ENCODE measurements at regions not wholly inside any gene's neighbourhood (a gene's known extent, or its start where the extent isn't known, plus 50 kb on each side); places are given as distances from the start of the nearest gene placed in this dataset.

DNA sequence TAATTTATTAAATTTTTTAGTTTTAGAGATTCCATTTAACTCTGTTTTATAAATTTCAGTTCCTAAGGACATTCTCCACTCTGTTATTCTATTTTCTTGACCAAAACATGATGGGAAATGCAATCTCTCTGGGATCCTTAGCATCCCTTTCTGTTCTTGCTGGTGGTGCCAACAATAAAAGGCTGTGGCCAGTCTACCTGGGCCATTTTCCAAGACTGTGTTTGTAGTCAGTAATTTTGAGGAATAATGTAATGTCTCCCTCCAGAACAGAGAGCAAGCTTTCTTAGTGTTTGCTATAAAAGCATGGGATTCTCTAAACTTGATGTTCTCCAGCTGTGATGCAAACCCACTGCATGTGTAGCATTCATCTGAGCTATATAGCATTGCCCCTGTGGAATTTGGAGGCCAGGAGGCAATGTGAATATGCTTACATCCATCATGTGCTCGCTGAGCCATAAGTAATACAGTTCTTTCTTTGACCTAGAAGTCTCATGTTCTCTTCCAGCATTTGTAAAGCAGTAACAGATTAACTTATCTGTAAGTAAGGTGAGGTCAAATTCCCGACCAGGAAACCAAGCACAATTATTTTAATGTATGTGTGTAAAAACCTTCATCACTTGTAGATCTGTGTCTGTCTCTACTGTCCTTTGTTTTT, 211.5 kb upstream of the TAS2R1 start:
- POLR2A ChIA-PET: no interaction called here
- H3K27ac ChIP-seq: no peak overlapping the region
- DNase-seq (ENCODE audit: low read depth in 1 of 2, low spot score in 1 of 2) (no peak), FAIRE-seq (no peak), ATAC-seq (no peak)
- no peak overlapping the region for H3K4me3 ChIP-seq
- no peaks in the 10 kb centered on the region; the same call in 2 of the 3 replicates for H3K9me3 ChIP-seq
- no peaks in the 10 kb centered on the region for H3K4me1 ChIP-seq
- no peak overlapping the region for H3K4me2 ChIP-seq
- CTCF ChIA-PET: no interaction called here
- WGBS (ENCODE audit: missing lambda C conversion rate): 2% methylated on average over 2 of the region's 2 CpGs
- TF ChIP-seq, protein P1, sequence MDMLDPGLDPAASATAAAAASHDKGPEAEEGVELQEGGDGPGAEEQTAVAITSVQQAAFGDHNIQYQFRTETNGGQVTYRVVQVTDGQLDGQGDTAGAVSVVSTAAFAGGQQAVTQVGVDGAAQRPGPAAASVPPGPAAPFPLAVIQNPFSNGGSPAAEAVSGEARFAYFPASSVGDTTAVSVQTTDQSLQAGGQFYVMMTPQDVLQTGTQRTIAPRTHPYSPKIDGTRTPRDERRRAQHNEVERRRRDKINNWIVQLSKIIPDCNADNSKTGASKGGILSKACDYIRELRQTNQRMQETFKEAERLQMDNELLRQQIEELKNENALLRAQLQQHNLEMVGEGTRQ (IDR thresholded peaks at IDR 0.05): no peak

DNA sequence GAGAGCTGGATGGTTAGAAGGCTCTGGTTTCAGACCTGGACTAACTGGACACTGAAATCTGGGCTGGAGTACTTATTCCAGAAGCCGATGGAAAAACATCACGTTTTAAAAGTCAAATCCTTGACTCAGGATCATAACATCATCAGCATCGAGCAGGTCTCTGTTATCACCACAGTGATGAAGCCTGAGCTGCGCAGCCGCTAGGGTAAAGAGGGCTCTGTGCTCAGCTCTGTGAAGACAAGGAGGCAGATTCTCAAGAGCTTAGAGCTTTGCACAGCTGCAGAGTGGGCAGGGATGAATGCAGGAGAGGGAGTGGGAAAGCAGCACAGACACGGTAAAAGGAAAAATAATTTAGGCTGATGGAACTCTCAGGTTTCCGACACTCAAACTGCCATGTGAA, 208.8 kb upstream of the TAS2R1 start:
- Histone ChIP-seq H3K27ac (no peak overlapping the region), H3K4me2 (no peak overlapping the region), H3K4me3 (no peak overlapping the region), H3K4me1 (no peaks in the 10 kb centered on the region), H3K9me3 (no peaks in the 10 kb centered on the region; the same call in 2 of the 3 replicates)
- no peak for ATAC-seq
- TF ChIP-seq RNF2 (IDR thresholded peaks at IDR 0.05; ENCODE audit: borderline replicate concordance, low read depth): no peak
- no peak for TF ChIP-seq HOXB13 (CRISPR knock-in tag; IDR thresholded peaks at IDR 0.05; ENCODE audit: low read depth)
- TF ChIP-seq ZNF302 (CRISPR knock-in tag; IDR thresholded peaks at IDR 0.05): no peak
- no peak for TF ChIP-seq NPAS2 (CRISPR knock-in tag; IDR thresholded peaks at IDR 0.05; ENCODE audit: borderline replicate concordance)
- TF ChIP-seq MAZ (IDR thresholded peaks at IDR 0.05; ENCODE audit: borderline replicate concordance, low read depth, low read length): no peak
- TF ChIP-seq TP53 (CRISPR knock-in tag; IDR thresholded peaks at IDR 0.05): no peak
- TF ChIP-seq KDM1A (IDR thresholded peaks at IDR 0.05; ENCODE audit: low read depth): no peak
- TF ChIP-seq PHF8 (IDR thresholded peaks at IDR 0.05; ENCODE audit: borderline replicate concordance, low read depth): no peak
- no peak for TF ChIP-seq HEYL (CRISPR knock-in tag; IDR thresholded peaks at IDR 0.05)
- TF ChIP-seq EHMT2 (IDR thresholded peaks at IDR 0.05; ENCODE audit: low read depth): no peak
- no peak for TF ChIP-seq POLR2AphosphoS2 (conservative IDR thresholded peaks at IDR 0.05; ENCODE audit: low read length)
- TF ChIP-seq, protein P2, sequence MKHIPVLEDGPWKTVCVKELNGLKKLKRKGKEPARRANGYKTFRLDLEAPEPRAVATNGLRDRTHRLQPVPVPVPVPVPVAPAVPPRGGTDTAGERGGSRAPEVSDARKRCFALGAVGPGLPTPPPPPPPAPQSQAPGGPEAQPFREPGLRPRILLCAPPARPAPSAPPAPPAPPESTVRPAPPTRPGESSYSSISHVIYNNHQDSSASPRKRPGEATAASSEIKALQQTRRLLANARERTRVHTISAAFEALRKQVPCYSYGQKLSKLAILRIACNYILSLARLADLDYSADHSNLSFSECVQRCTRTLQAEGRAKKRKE (CRISPR knock-in tag; IDR thresholded peaks at IDR 0.05; ENCODE audit: low read depth): no peak
- no peak for FAIRE-seq
- no peak for DNase-seq (ENCODE audit: low read depth in 1 of 2, low spot score in 1 of 2)
- POLR2A ChIA-PET: no interaction called here
- CTCF ChIA-PET: no interaction called here
- 23% methylated on average over 7 of the region's 7 CpGs for WGBS (ENCODE audit: missing lambda C conversion rate)

DNA sequence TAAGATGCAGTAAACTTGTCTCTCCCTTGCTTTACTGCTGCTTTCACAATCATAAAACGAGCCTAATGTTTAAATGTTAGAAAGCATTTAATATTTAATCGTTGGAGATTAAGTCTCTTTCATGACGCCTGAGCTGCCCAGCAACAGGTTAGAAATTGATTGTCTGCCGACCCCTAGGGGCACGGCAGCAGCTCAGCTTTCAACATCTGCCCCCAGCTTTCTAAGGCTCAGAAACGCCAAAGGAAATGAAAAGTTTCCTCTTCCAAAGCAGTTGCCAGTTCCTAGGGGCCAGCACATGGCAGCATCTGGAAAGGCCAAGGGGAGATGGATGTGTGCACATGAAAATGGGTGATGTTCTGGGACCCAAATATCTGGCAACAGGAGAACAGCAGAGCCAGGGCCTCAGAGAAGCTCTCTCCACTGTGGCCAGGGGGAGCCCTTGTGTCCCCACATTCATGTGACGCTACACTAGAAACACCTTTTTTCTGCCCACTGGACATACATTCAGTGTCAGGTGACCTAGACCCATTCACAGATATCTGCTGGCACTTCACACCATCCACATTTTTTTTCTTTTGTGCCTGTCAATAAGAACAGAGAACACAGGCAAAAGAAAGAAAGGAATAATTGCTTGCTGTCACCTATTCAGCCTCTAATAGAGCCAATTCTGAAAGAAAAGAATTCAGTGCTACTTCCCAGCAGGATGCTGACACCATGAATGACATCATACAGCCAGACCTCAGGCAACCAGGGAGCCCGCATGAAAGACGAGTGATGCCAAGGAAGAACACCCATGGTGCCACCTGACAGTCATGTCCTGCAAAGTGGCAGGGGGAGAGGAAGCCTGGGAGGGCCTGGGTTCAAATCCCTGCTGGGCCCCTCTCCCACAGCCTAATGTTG, 205.0 kb upstream of the TAS2R1 start:
- H3K4me2 ChIP-seq: no peak overlapping the region
- TF ChIP-seq, protein P3, sequence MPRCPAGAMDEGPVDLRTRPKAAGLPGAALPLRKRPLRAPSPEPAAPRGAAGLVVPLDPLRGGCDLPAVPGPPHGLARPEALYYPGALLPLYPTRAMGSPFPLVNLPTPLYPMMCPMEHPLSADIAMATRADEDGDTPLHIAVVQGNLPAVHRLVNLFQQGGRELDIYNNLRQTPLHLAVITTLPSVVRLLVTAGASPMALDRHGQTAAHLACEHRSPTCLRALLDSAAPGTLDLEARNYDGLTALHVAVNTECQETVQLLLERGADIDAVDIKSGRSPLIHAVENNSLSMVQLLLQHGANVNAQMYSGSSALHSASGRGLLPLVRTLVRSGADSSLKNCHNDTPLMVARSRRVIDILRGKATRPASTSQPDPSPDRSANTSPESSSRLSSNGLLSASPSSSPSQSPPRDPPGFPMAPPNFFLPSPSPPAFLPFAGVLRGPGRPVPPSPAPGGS (IDR thresholded peaks at IDR 0.05): no peak
- TF ChIP-seq, protein P4, sequence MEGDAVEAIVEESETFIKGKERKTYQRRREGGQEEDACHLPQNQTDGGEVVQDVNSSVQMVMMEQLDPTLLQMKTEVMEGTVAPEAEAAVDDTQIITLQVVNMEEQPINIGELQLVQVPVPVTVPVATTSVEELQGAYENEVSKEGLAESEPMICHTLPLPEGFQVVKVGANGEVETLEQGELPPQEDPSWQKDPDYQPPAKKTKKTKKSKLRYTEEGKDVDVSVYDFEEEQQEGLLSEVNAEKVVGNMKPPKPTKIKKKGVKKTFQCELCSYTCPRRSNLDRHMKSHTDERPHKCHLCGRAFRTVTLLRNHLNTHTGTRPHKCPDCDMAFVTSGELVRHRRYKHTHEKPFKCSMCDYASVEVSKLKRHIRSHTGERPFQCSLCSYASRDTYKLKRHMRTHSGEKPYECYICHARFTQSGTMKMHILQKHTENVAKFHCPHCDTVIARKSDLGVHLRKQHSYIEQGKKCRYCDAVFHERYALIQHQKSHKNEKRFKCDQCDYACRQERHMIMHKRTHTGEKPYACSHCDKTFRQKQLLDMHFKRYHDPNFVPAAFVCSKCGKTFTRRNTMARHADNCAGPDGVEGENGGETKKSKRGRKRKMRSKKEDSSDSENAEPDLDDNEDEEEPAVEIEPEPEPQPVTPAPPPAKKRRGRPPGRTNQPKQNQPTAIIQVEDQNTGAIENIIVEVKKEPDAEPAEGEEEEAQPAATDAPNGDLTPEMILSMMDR (IDR thresholded peaks at IDR 0.05): no peak
- no peak for TF ChIP-seq BHLHE40 (IDR thresholded peaks at IDR 0.05; ENCODE audit: low read depth, low read length)
- TF ChIP-seq JUN (IDR thresholded peaks at IDR 0.05): no peak
- TF ChIP-seq EP300 (IDR thresholded peaks at IDR 0.05): no peak
- H3K4me1 ChIP-seq: no peaks in the 10 kb centered on the region
- CTCF ChIA-PET: interaction anchor here (0.8 kb wide), 1 partner anchor 108 kb away, joined by 3 read pairs; no protein-coding TSS in a partner anchor
- POLR2A ChIA-PET: no interaction called here
- 13% methylated on average over 9 of the region's 9 CpGs for WGBS (ENCODE audit: missing lambda C conversion rate)
- no peak for ATAC-seq
- no peak overlapping the region for H3K27ac ChIP-seq
- FAIRE-seq: no peak
- no peak overlapping the region for H3K4me3 ChIP-seq
- DNase-seq (ENCODE audit: low read depth in 1 of 2, low spot score in 1 of 2): no peak
- H3K9me3 ChIP-seq: no peaks in the 10 kb centered on the region
